ENCODE measurements at regions not wholly inside any gene's neighbourhood (a gene's known extent, or its start where the extent isn't known, plus 50 kb on each side); places are given as distances from the start of the nearest gene placed in this dataset.

GRCh38 chr2:195055996-195056395 lies 601.0 kb upstream of the SLC39A10 start:
- ChIA-PET POLR2A (no interaction called here), CTCF (no interaction called here)

More at GRCh38 chr2:195055996-195056395, 601.0 kb upstream of the SLC39A10 start:
- Mint-ChIP-seq H3K4me3 (no peak overlapping the region), H3K27ac (no peak overlapping the region), H3K4me1 (peaks cover 3% of the 10 kb centered on the region; the same call in 1 of the 2 replicates), H3K36me3 (no peaks in the 10 kb centered on the region), H3K9me3 (no peaks in the 10 kb centered on the region), H3K27me3 (ENCODE audit: low read depth) (no peaks in the 10 kb centered on the region)
- no peak for TF ChIP-seq ZNF121 (CRISPR knock-in tag; IDR thresholded peaks at IDR 0.05)
- no peak for TF ChIP-seq EMX1 (CRISPR knock-in tag; IDR thresholded peaks at IDR 0.05)
- no peak for TF ChIP-seq CTCF (IDR thresholded peaks at IDR 0.05)
- no peak for TF ChIP-seq ZNF219 (CRISPR knock-in tag; IDR thresholded peaks at IDR 0.05; ENCODE audit: borderline replicate concordance)
- TF ChIP-seq IRF1 (CRISPR knock-in tag; IDR thresholded peaks at IDR 0.05): no peak
- TF ChIP-seq E2F5 (CRISPR knock-in tag; IDR thresholded peaks at IDR 0.05): no peak
- no peak for TF ChIP-seq TEAD1 (CRISPR knock-in tag; IDR thresholded peaks at IDR 0.05)
- no peak for TF ChIP-seq SMAD3 (CRISPR knock-in tag; IDR thresholded peaks at IDR 0.05; ENCODE audit: borderline replicate concordance)
- TF ChIP-seq ATF6 (CRISPR knock-in tag; IDR thresholded peaks at IDR 0.05): no peak
- TF ChIP-seq FOXP4 (CRISPR knock-in tag; IDR thresholded peaks at IDR 0.05): no peak
- no peak for TF ChIP-seq GABPB1 (CRISPR knock-in tag; IDR thresholded peaks at IDR 0.05)
- TF ChIP-seq ZNF512 (CRISPR knock-in tag; IDR thresholded peaks at IDR 0.05; ENCODE audit: borderline replicate concordance): no peak
- TF ChIP-seq GRHL2 (CRISPR knock-in tag; IDR thresholded peaks at IDR 0.05; ENCODE audit: insufficient replicate concordance, severe bottlenecking): no peak
- no peak for TF ChIP-seq TEAD4 (CRISPR knock-in tag; IDR thresholded peaks at IDR 0.05)
- no peak for TF ChIP-seq ZNF263 (CRISPR knock-in tag; IDR thresholded peaks at IDR 0.05; ENCODE audit: low read depth)
- no peak for TF ChIP-seq NR1H2 (CRISPR knock-in tag; IDR thresholded peaks at IDR 0.05)
- no peak for TF ChIP-seq JUN (CRISPR knock-in tag; IDR thresholded peaks at IDR 0.05)
- TF ChIP-seq NFYB (CRISPR knock-in tag; conservative IDR thresholded peaks at IDR 0.05; ENCODE audit: low read depth): no peak
- ATAC-seq (no peak), DNase-seq (ENCODE audit: low spot score) (no peak)

Data from WTC11 (cell line).